ENCODE measurements at regions not wholly inside any gene's neighbourhood (a gene's known extent, or its start where the extent isn't known, plus 50 kb on each side); places are given as distances from the start of the nearest gene placed in this dataset.

GRCh38 chr5:42898760-42899159, 87.1 kb upstream of the SELENOP start:
- no peak for DNase-seq
- TF ChIP-seq, protein P1, sequence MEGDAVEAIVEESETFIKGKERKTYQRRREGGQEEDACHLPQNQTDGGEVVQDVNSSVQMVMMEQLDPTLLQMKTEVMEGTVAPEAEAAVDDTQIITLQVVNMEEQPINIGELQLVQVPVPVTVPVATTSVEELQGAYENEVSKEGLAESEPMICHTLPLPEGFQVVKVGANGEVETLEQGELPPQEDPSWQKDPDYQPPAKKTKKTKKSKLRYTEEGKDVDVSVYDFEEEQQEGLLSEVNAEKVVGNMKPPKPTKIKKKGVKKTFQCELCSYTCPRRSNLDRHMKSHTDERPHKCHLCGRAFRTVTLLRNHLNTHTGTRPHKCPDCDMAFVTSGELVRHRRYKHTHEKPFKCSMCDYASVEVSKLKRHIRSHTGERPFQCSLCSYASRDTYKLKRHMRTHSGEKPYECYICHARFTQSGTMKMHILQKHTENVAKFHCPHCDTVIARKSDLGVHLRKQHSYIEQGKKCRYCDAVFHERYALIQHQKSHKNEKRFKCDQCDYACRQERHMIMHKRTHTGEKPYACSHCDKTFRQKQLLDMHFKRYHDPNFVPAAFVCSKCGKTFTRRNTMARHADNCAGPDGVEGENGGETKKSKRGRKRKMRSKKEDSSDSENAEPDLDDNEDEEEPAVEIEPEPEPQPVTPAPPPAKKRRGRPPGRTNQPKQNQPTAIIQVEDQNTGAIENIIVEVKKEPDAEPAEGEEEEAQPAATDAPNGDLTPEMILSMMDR (IDR thresholded peaks at IDR 0.05), result no peak
- TF ChIP-seq POLR2A (IDR thresholded peaks at IDR 0.05), result no peak
- intact Hi-C loops (cut with DNase I), result loop anchor here in 2 of 10 donors (10.0 kb wide), 3 partner anchors 134 to 1044 kb away; no protein-coding TSS in a partner anchor
- H3K9me3 ChIP-seq, result no peaks in the 10 kb centered on the region
- no peak for ATAC-seq
- WGBS, 4 donors, result 85 to 90% (median 88%) methylated on average over 14 of the region's 14 CpGs
- no peaks in the 10 kb centered on the region for H3K36me3 ChIP-seq
- H3K4me3 ChIP-seq, result no peak overlapping the region
- H3K27ac ChIP-seq, result no peak overlapping the region
- H3K27me3 ChIP-seq, result peaks cover 0 to 4% (median 0%) of the 10 kb centered on the region in 9 donors
- no peaks in the 10 kb centered on the region for H3K4me1 ChIP-seq

- no peak for TF ChIP-seq POLR2A (IDR thresholded peaks at IDR 0.05)
- TF ChIP-seq, protein P1 (IDR thresholded peaks at IDR 0.05), result no peak
- no peak overlapping the region for H3K27ac ChIP-seq
- no peaks in the 10 kb centered on the region for H3K9me3 ChIP-seq
- DNase-seq (no peak), ATAC-seq (no peak)
- H3K36me3 ChIP-seq, result no peaks in the 10 kb centered on the region
- peaks cover 0 to 4% (median 0%) of the 10 kb centered on the region in 9 donors for H3K27me3 ChIP-seq
- no peaks in the 10 kb centered on the region for H3K4me1 ChIP-seq
- 54 to 80% (median 66%) methylated on average over 3 of the region's 3 CpGs for WGBS, 4 donors
- H3K4me3 ChIP-seq, result no peak overlapping the region
- intact Hi-C loops (cut with DNase I), result loop anchor here in 2 of 10 donors (10.0 kb wide), 3 partner anchors 132 to 1042 kb away; no protein-coding TSS in a partner anchor
Observed at GRCh38 chr5:42896523-42896922, 84.8 kb upstream of the SELENOP start.

DNA sequence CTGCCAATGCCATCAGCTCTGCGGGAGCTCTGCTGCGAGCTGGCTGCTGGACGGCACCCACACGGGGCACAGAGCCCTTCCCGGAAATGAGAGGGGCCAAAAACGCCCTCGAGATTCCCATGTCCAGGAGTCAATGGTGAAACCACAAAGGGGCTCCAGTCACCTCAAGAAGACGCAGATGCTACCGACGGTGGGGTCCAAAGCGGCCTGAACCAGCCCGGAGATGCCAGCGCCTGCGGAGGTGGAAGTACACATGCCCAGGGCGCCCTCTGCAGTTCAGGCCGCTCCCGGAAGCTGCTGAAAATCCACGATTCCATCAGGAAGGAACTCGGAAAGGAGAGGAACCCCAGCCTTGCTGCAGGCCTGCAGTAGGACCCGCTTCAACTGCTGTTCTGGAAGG, 82.4 kb upstream of the SELENOP start:
- ATAC-seq (peak in 3 of 4 donors; percentile 19 to 63 (median 29)), DNase-seq (peak in 2 of 5 donors; percentile 31 to 67)
- peaks cover 0 to 4% (median 0%) of the 10 kb centered on the region in 9 donors for H3K27me3 ChIP-seq
- peaks cover 0 to 2% (median 0%) of the 10 kb centered on the region in 12 donors for H3K4me1 ChIP-seq
- H3K4me3 ChIP-seq, result peak overlapping the region in 1 of 12 donors; percentile 19
- no peak overlapping the region for H3K27ac ChIP-seq
- intact Hi-C loops (cut with DNase I), result loop anchor here in 4 of 10 donors (5.0 to 10.0 kb wide), 6 partner anchors 87 to 1039 kb away; no protein-coding TSS in a partner anchor
- 38 to 52% (median 43%) methylated on average over 16 to 20 of the region's 20 CpGs for WGBS, 4 donors
- no peaks in the 10 kb centered on the region for H3K9me3 ChIP-seq
- no peaks in the 10 kb centered on the region for H3K36me3 ChIP-seq
- TF ChIP-seq, protein P1 (IDR thresholded peaks at IDR 0.05), result peak in 9 of 12 donors; percentile 9 to 44 (median 16)
- TF ChIP-seq POLR2A (IDR thresholded peaks at IDR 0.05), result no peak

DNA sequence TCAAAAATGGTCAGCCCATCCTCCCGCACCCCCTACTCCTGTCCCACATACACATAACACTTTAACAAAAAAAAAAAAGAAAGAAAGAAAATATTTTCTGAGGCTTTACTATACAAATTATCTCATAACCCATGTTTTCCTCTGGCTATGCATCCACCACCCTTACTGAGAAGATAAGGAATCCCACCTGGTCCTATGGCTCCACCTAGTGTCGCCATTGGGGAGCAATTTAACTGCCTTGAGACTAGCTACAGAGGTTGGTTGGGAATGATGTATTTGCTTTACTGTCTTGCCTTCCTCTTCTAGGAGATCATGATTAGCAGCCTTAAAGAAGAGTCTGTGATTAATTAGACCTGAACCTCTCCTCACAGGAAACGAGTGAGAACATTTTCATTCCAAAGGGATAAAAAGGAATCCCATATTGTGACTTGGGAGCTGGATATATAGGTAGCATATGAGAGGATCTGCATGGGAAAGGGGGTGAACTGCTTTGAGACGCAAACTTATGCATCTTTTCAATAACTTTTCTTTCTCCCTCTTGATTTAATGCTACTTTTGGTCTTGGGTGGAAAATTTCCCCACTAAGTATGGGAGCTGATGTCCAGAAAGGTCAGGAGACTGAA, 77.7 kb upstream of the SELENOP start:
- ATAC-seq (peak; percentile 86 to 96 (median 91)), DNase-seq (peak in 4 of 5 donors; percentile 68 to 78 (median 74))
- intact Hi-C loops (cut with DNase I), result loop anchor here in 9 of 10 donors (1.0 to 10.0 kb wide), 15 partner anchors 77 to 1033 kb away; partner anchors contain the start of genes SELENOP (in 3 of the 9) and GHR (in 2 of the 9)
- H3K4me3 ChIP-seq, result no peak overlapping the region
- H3K4me1 ChIP-seq, result peaks cover 0 to 7% (median 0%) of the 10 kb centered on the region in 12 donors
- H3K27ac ChIP-seq, result no peak overlapping the region
- TF ChIP-seq, protein P1 (IDR thresholded peaks at IDR 0.05), result peak; percentile 83 to 99 (median 91)
- no peak for TF ChIP-seq POLR2A (IDR thresholded peaks at IDR 0.05)
- WGBS, 4 donors, result 20 to 30% (median 27%) methylated on average over 4 of the region's 4 CpGs
- H3K9me3 ChIP-seq, result no peaks in the 10 kb centered on the region
- no peaks in the 10 kb centered on the region for H3K36me3 ChIP-seq
- no peaks in the 10 kb centered on the region for H3K27me3 ChIP-seq
